CD4-positive, alpha-beta T cell (primary cell): ENCODE measurements at regions not wholly inside any gene's neighbourhood (a gene's known extent, or its start where the extent isn't known, plus 50 kb on each side); places are given as distances from the start of the nearest gene placed in this dataset.
"Not testable (repeated sequence)": the region's sequence is repeated elsewhere in the genome, so short reads cannot be mapped to it uniquely, and the experiment has no call there.

Experiments used
- ATAC-seq: fragments of 200-7000 bp; cut with Tn5 transposase; one replicate; pipeline ENCODE4 v1.10.0; 2022; ENCODE audit warnings: mild to moderate bottlenecking; ENCODE audit not compliant: poor library complexity
- CTCF ChIA-PET: fragments of 350-600 bp; sonication (Branson Sonifier 250); formaldehyde crosslinking; loops from one replicate; lab custom pipeline; 2021; ENCODE audit warnings: antibody characterized with exemption, inconsistent platforms; lab: Charles Lee
- POLR2A ChIA-PET: fragments of 350-600 bp; sonication (Branson Sonifier 250); formaldehyde crosslinking; loops from one replicate; lab custom pipeline; 2021; ENCODE audit warnings: antibody characterized with exemption, inconsistent platforms; lab: Charles Lee
- DNase-seq, 14 experiments: peaks; one replicate each; pipeline ENCODE4 v3.0.0-alpha.2; 2013 to 2020; ENCODE audit warnings: mixed read lengths in 2 of 14
- H3K27ac ChIP-seq, 2 donors: one replicate each; pipeline versions ENCODE4 v1.5.1 to v1.7.0; 2013; ENCODE audit warnings: low read length in 2 of 2, low read depth in 1 of 2, mild to moderate bottlenecking in 1 of 2
- H3K27me3 ChIP-seq, 2 experiments: 1 replicate in 1 of 2; 2 replicates in 1 of 2; pipeline versions ENCODE4 v1.6.1 to v1.7.0; 2013; ENCODE audit warnings: low read length in 2 of 2, control low read depth in 1 of 2, mild to moderate bottlenecking in 1 of 2, moderate library complexity in 1 of 2; ENCODE audit not compliant: insufficient read depth in 2 of 2, control insufficient read depth in 1 of 2
- H3K36me3 ChIP-seq: one replicate; pipeline ENCODE4 v1.6.1; 2013; ENCODE audit warnings: low read length, control low read depth; ENCODE audit not compliant: insufficient read depth
- H3K4me1 ChIP-seq: one replicate; pipeline ENCODE4 v1.6.1; 2013; ENCODE audit warnings: low read length, control low read depth; ENCODE audit not compliant: insufficient read depth
- H3K4me3 ChIP-seq: one replicate; pipeline ENCODE4 v1.5.1; 2013; ENCODE audit warnings: mild to moderate bottlenecking, low read length, moderate library complexity
- H3K9me3 ChIP-seq, 2 experiments: 1 replicate in 1 of 2; 2 replicates in 1 of 2; pipeline versions ENCODE4 v1.6.1 to v1.7.0; 2013; ENCODE audit warnings: low read length in 2 of 2, mild to moderate bottlenecking in 2 of 2, control low read depth in 1 of 2, moderate library complexity in 1 of 2; ENCODE audit not compliant: control insufficient read depth in 1 of 2, insufficient read depth in 1 of 2
- H3K27ac Mint-ChIP-seq: one replicate; pipeline ENCODE4 v1.8.0; 2020; ENCODE audit warnings: mixed read lengths
- H3K27me3 Mint-ChIP-seq: one replicate; pipeline ENCODE4 v1.8.0; 2021; ENCODE audit warnings: mixed read lengths
- H3K36me3 Mint-ChIP-seq: one replicate; pipeline ENCODE4 v1.8.0; 2021; ENCODE audit warnings: low read depth, mixed read lengths
- H3K4me1 Mint-ChIP-seq: one replicate; pipeline ENCODE4 v1.8.0; 2021; ENCODE audit warnings: low read depth, mixed read lengths
- H3K4me3 Mint-ChIP-seq: one replicate; pipeline ENCODE4 v1.8.0; 2020; ENCODE audit warnings: mild to moderate bottlenecking, mixed read lengths
- H3K9me3 Mint-ChIP-seq: one replicate; pipeline ENCODE4 v1.8.0; 2020; ENCODE audit warnings: mixed read lengths
- CTCF ChIP-seq: fragments of 200-600 bp; IDR thresholded peaks from one replicate; pipeline ENCODE4 v1.8.0; 2022; ENCODE audit warnings: antibody characterized with exemption, mild to moderate bottlenecking
- intact Hi-C, 2 experiments: fragments of 100-400 bp; cut with DNase I in 1 of 2; cut with micrococcal nuclease in 1 of 2; formaldehyde crosslinking; loops; one replicate each; pipeline versions ENCODE4 v1.15.1 to v1.9.0; 2023 to 2025; cut with DNase I, micrococcal nuclease

GRCh38 chr10:64426745-64427144 lies 905.5 kb downstream of the REEP3 start:
- CTCF ChIA-PET: no interaction called here
- no peak overlapping the region for H3K4me3 ChIP-seq
- H3K27me3 ChIP-seq: no peaks in the 10 kb centered on the region
- Mint-ChIP-seq H3K9me3 (no peaks in the 10 kb centered on the region), H3K27ac (no peak overlapping the region), H3K4me1 (no peaks in the 10 kb centered on the region), H3K27me3 (no peaks in the 10 kb centered on the region), H3K4me3 (no peak overlapping the region), H3K36me3 (no peaks in the 10 kb centered on the region)
- no peak for ATAC-seq
- DNase-seq: no peak
- no peak for TF ChIP-seq CTCF
- H3K36me3 ChIP-seq: no peaks in the 10 kb centered on the region
- intact Hi-C loops: no loop called here
- H3K9me3 ChIP-seq: no peaks in the 10 kb centered on the region
- no peak overlapping the region for H3K27ac ChIP-seq
- H3K4me1 ChIP-seq: no peaks in the 10 kb centered on the region
- POLR2A ChIA-PET: no interaction called here

- H3K27me3 ChIP-seq: no peaks in the 10 kb centered on the region
- Mint-ChIP-seq H3K27ac (no peak overlapping the region), H3K27me3 (no peaks in the 10 kb centered on the region), H3K36me3 (no peaks in the 10 kb centered on the region), H3K4me1 (no peaks in the 10 kb centered on the region), H3K4me3 (no peak overlapping the region), H3K9me3 (no peaks in the 10 kb centered on the region)
- H3K4me3 ChIP-seq: no peak overlapping the region
- ATAC-seq: no peak
- H3K4me1 ChIP-seq: no peaks in the 10 kb centered on the region
- POLR2A ChIA-PET: no interaction called here
- intact Hi-C loops: no loop called here
- no peaks in the 10 kb centered on the region for H3K36me3 ChIP-seq
- CTCF ChIA-PET: no interaction called here
- no peak for TF ChIP-seq CTCF
- no peak for DNase-seq
- H3K27ac ChIP-seq: no peak overlapping the region
- H3K9me3 ChIP-seq: peaks cover 3 to 4% of the 10 kb centered on the region in 2 experiments
These were observed 909.6 kb downstream of the REEP3 start for GRCh38 chr10:64430690-64431323.

GRCh38 chr10:64441872-64442271 lies 920.7 kb downstream of the REEP3 start:
- H3K36me3 Mint-ChIP-seq, POLR2A ChIA-PET, H3K36me3 ChIP-seq, DNase-seq, H3K4me3 Mint-ChIP-seq, H3K4me1 ChIP-seq, H3K4me3 ChIP-seq, H3K27me3 Mint-ChIP-seq, H3K4me1 Mint-ChIP-seq, H3K9me3 ChIP-seq, ATAC-seq, H3K27ac ChIP-seq, intact Hi-C loops, H3K27me3 ChIP-seq, CTCF ChIA-PET, H3K9me3 Mint-ChIP-seq, H3K27ac Mint-ChIP-seq: not testable (repeated sequence)

- POLR2A ChIA-PET: no interaction called here
- Mint-ChIP-seq H3K27me3 (no peaks in the 10 kb centered on the region), H3K4me3 (no peak overlapping the region), H3K36me3 (no peaks in the 10 kb centered on the region), H3K27ac (no peak overlapping the region), H3K9me3 (no peaks in the 10 kb centered on the region), H3K4me1 (no peaks in the 10 kb centered on the region)
- Histone ChIP-seq H3K36me3 (no peaks in the 10 kb centered on the region), H3K27ac (no peak overlapping the region), H3K9me3 (peaks cover 4 to 9% of the 10 kb centered on the region in 2 experiments), H3K4me3 (no peak overlapping the region), H3K27me3 (no peaks in the 10 kb centered on the region), H3K4me1 (no peaks in the 10 kb centered on the region)
- CTCF ChIA-PET: no interaction called here
- ATAC-seq (no peak), DNase-seq (no peak)
- intact Hi-C loops: no loop called here
- no peak for TF ChIP-seq CTCF
These were observed 923.0 kb downstream of the REEP3 start for GRCh38 chr10:64444163-64444562.
